ENCODE measurements at regions not wholly inside any gene's neighbourhood (a gene's known extent, or its start where the extent isn't known, plus 50 kb on each side); places are given as distances from the start of the nearest gene placed in this dataset.

DNA sequence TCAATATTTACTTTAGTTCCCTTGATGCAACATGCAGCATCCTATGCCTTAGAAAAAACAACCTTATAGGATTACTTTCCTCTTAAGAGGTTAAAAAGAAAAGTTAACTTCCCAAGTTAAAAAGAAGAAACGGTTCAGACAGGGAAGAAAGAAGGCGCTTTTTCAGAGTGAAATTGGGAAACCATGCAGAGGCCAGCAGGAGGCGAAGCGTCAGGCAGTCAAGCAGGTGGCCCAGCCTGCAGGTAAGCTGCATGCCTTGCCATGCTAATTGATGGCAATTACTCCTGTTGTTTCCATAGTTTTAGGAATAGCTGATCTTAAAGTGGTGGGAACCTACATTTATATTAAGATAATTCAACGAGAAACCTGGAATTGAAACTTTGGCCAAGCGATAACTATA is 302.6 kb upstream of the SP4 start:
- Histone ChIP-seq H3K27me3 (ENCODE audit: low read length) (peaks cover 14% of the 10 kb centered on the region), H3K4me2 (ENCODE audit: low read length) (no peak overlapping the region), H3K9ac (ENCODE audit: low read length) (no peak overlapping the region), H2AFZ (ENCODE audit: low read length) (no peak overlapping the region), H3K4me3 (ENCODE audit: low read length) (no peak overlapping the region), H3K36me3 (ENCODE audit: low read depth, low read length) (no peaks in the 10 kb centered on the region), H4K20me1 (ENCODE audit: low read length) (no peaks in the 10 kb centered on the region), H3K4me1 (ENCODE audit: insufficient read depth, low read length) (peaks cover 13% of the 10 kb centered on the region; the same call in 1 of the 2 replicates), H3K9me3 (ENCODE audit: low read length) (no peaks in the 10 kb centered on the region), H3K27ac (ENCODE audit: low read length) (no peak overlapping the region), H3F3A (ENCODE audit: low read length, unreplicated experiment) (no peaks in the 10 kb centered on the region), H3K9me2 (replicated peaks; ENCODE audit: low read length) (no peaks in the 10 kb centered on the region), H3K79me2 (ENCODE audit: low read length) (no peaks in the 10 kb centered on the region)
- no TSS peak for BruUV-seq (replicated peaks)
- POLR2A ChIA-PET (ENCODE audit: unreplicated experiment), result no interaction called here
- no peak for ATAC-seq
- no peak for DNase-seq
- intact Hi-C loops (cut with micrococcal nuclease), result no loop called here
- TF ChIP-seq EZH2 (IDR thresholded peaks at IDR 0.05; ENCODE audit: low read length, unreplicated experiment), result no peak
- TF ChIP-seq, protein P1, sequence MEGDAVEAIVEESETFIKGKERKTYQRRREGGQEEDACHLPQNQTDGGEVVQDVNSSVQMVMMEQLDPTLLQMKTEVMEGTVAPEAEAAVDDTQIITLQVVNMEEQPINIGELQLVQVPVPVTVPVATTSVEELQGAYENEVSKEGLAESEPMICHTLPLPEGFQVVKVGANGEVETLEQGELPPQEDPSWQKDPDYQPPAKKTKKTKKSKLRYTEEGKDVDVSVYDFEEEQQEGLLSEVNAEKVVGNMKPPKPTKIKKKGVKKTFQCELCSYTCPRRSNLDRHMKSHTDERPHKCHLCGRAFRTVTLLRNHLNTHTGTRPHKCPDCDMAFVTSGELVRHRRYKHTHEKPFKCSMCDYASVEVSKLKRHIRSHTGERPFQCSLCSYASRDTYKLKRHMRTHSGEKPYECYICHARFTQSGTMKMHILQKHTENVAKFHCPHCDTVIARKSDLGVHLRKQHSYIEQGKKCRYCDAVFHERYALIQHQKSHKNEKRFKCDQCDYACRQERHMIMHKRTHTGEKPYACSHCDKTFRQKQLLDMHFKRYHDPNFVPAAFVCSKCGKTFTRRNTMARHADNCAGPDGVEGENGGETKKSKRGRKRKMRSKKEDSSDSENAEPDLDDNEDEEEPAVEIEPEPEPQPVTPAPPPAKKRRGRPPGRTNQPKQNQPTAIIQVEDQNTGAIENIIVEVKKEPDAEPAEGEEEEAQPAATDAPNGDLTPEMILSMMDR (conservative IDR thresholded peaks at IDR 0.05; ENCODE audit: low read depth, low read length), result no peak; the same call in 1 of the 2 replicates
- no peak for TF ChIP-seq EZH2phosphoT487 (IDR thresholded peaks at IDR 0.05; ENCODE audit: borderline replicate concordance, low read length)
- CTCF ChIA-PET, result no interaction called here

DNA sequence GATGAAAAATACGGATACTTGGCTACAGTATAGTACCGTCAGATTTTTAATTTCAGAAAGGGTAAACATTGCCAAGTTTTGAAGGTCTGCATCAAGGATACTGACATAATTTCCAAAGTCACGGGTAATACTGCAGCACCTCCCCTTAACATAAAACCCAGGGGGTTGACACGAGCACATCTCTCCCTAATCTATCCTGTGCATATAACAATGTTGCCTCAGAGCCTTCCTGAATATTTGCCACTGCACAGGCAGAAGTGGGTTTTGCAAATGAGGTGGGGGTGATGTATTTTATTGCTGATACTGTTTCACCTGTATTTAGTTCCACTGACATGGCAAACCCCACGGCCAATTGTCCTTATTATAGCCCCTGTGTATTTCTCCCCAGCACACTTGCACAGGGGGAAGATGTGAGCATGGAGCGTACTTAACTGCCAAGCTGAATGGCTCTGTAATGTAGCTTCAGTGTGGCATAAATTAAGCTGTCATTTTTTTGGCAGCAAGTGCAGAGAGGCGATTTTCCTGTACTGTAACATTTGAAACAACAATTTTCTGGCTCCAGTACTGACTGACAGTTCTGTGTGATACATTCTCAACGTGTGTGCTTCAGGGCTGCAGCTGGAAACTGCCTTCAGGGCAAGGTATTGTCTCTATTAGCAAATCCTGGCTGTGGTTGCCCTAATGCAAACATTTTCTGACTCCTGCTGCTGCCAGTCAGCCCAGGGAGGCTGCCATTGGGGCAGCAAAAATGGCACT is 299.6 kb upstream of the SP4 start:
- ChIA-PET CTCF (no interaction called here), POLR2A (ENCODE audit: unreplicated experiment) (no interaction called here)
- Histone ChIP-seq H2AFZ (ENCODE audit: low read length) (no peak overlapping the region), H3K9me2 (replicated peaks; ENCODE audit: low read length) (no peaks in the 10 kb centered on the region), H3K9ac (ENCODE audit: low read length) (no peak overlapping the region), H3K27me3 (ENCODE audit: low read length) (no peaks in the 10 kb centered on the region), H3K4me2 (ENCODE audit: low read length) (no peak overlapping the region), H3K79me2 (ENCODE audit: low read length) (no peaks in the 10 kb centered on the region), H3K4me3 (ENCODE audit: low read length) (no peak overlapping the region), H3K36me3 (ENCODE audit: low read depth, low read length) (no peaks in the 10 kb centered on the region), H3K4me1 (ENCODE audit: insufficient read depth, low read length) (peaks cover 13% of the 10 kb centered on the region; the same call in 1 of the 2 replicates), H3K9me3 (ENCODE audit: low read length) (no peaks in the 10 kb centered on the region), H3K27ac (ENCODE audit: low read length) (no peak overlapping the region), H3F3A (ENCODE audit: low read length, unreplicated experiment) (no peaks in the 10 kb centered on the region), H4K20me1 (ENCODE audit: low read length) (no peaks in the 10 kb centered on the region)
- intact Hi-C loops (cut with micrococcal nuclease), result no loop called here
- 0 out of 2 replicates have a peak, but pooled peaks have one; percentile 22 for ATAC-seq
- DNase-seq, result peak; percentile 77
- BruUV-seq (replicated peaks), result no TSS peak
- TF ChIP-seq, protein P1 (conservative IDR thresholded peaks at IDR 0.05; ENCODE audit: low read depth, low read length), result no peak
- TF ChIP-seq EZH2 (IDR thresholded peaks at IDR 0.05; ENCODE audit: low read length, unreplicated experiment) (no peak), EZH2phosphoT487 (IDR thresholded peaks at IDR 0.05; ENCODE audit: borderline replicate concordance, low read length) (no peak)

DNA sequence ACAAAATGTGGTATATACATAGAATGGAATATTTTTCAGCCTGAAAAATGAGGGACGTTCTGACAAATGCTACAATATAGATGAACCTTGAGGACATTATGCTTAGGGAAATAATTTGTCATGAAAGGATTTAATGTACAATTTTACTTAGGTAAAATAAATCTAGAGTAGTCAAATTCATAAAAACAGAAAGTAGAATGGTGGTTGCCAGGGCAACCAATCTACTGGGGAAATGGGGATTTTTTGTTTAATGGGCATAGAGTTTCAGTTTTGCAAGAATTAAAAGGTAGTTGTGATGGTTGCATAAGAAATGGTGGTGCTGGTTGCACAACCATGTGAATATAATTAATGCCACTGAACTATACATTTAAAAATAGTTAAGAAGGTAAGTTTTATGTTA is 296.0 kb upstream of the SP4 start:
- TF ChIP-seq, protein P1 (conservative IDR thresholded peaks at IDR 0.05; ENCODE audit: low read depth, low read length), result no peak
- no peak for TF ChIP-seq EZH2phosphoT487 (IDR thresholded peaks at IDR 0.05; ENCODE audit: borderline replicate concordance, low read length)
- TF ChIP-seq EZH2 (IDR thresholded peaks at IDR 0.05; ENCODE audit: low read length, unreplicated experiment), result no peak
- Histone ChIP-seq H3K79me2 (ENCODE audit: low read length) (no peaks in the 10 kb centered on the region), H3F3A (ENCODE audit: low read length, unreplicated experiment) (no peaks in the 10 kb centered on the region), H3K9me3 (ENCODE audit: low read length) (no peaks in the 10 kb centered on the region), H3K4me1 (ENCODE audit: insufficient read depth, low read length) (peaks cover 10% of the 10 kb centered on the region; the same call in 1 of the 2 replicates), H3K27me3 (ENCODE audit: low read length) (no peaks in the 10 kb centered on the region), H2AFZ (ENCODE audit: low read length) (no peak overlapping the region), H3K4me2 (ENCODE audit: low read length) (no peak overlapping the region), H3K9ac (ENCODE audit: low read length) (no peak overlapping the region), H3K4me3 (ENCODE audit: low read length) (no peak overlapping the region), H3K36me3 (ENCODE audit: low read depth, low read length) (no peaks in the 10 kb centered on the region), H3K27ac (ENCODE audit: low read length) (no peak overlapping the region), H4K20me1 (ENCODE audit: low read length) (no peaks in the 10 kb centered on the region), H3K9me2 (replicated peaks; ENCODE audit: low read length) (no peaks in the 10 kb centered on the region)
- DNase-seq (no peak), ATAC-seq (no peak)
- CTCF ChIA-PET, result no interaction called here
- BruUV-seq (replicated peaks), result no TSS peak
- POLR2A ChIA-PET (ENCODE audit: unreplicated experiment), result no interaction called here
- intact Hi-C loops (cut with micrococcal nuclease), result no loop called here
